ENCODE measurements at regions not wholly inside any gene's neighbourhood (a gene's known extent, or its start where the extent isn't known, plus 50 kb on each side); places are given as distances from the start of the nearest gene placed in this dataset.

DNA sequence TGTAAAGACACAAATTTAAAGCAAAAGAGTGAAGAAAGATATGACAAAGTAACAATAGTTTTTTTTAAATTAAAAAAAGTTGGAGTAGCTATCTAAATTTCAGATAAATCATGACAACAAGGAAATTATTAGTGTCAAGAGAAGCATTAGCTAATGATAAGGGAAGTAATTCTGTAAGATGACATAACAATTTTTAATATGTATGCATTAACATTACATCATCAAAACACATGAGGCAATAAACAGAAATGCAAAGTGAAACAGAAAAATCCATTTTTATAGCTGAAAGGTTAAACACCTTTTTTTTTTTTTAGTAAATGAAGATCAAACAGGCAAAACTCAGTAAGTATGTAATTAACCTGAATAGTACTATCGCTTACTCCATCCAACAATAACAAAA, 804.9 kb upstream of the PRR20A start:
- TF ChIP-seq EZH2 (IDR thresholded peaks at IDR 0.05; ENCODE audit: low read length, missing control alignments), result no peak
- TF ChIP-seq, protein P1, sequence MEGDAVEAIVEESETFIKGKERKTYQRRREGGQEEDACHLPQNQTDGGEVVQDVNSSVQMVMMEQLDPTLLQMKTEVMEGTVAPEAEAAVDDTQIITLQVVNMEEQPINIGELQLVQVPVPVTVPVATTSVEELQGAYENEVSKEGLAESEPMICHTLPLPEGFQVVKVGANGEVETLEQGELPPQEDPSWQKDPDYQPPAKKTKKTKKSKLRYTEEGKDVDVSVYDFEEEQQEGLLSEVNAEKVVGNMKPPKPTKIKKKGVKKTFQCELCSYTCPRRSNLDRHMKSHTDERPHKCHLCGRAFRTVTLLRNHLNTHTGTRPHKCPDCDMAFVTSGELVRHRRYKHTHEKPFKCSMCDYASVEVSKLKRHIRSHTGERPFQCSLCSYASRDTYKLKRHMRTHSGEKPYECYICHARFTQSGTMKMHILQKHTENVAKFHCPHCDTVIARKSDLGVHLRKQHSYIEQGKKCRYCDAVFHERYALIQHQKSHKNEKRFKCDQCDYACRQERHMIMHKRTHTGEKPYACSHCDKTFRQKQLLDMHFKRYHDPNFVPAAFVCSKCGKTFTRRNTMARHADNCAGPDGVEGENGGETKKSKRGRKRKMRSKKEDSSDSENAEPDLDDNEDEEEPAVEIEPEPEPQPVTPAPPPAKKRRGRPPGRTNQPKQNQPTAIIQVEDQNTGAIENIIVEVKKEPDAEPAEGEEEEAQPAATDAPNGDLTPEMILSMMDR (conservative IDR thresholded peaks at IDR 0.05 in 1 of 2, IDR thresholded peaks at IDR 0.05 in 1 of 2; ENCODE audit: low read depth in 1 of 2, low read length in 2 of 2), result no peak
- DNase-seq (ENCODE audit: low read depth in 2 of 2), result no peak
- no peak overlapping the region for H3K27ac ChIP-seq (ENCODE audit: insufficient read depth, low read length)
- H3K36me3 ChIP-seq (ENCODE audit: control insufficient read depth, insufficient read depth, low read length), result no peaks in the 10 kb centered on the region
- H3K27me3 ChIP-seq (ENCODE audit: control insufficient read depth, insufficient read depth, low read length), result no peaks in the 10 kb centered on the region
- no peaks in the 10 kb centered on the region for H4K20me1 ChIP-seq (ENCODE audit: control insufficient read depth, extremely low read depth, insufficient read depth, low read length)
- H3K4me2 ChIP-seq (ENCODE audit: extremely low read depth, insufficient read depth, low read length), result no peak overlapping the region
- H3K4me1 ChIP-seq (ENCODE audit: control insufficient read depth, extremely low read depth, insufficient read depth, low read length), result no peaks in the 10 kb centered on the region
- no peak overlapping the region for H3K9ac ChIP-seq (ENCODE audit: insufficient read depth, low read length)
- H3K9me3 ChIP-seq (ENCODE audit: control insufficient read depth, insufficient read depth, low read depth, low read length), result no peaks in the 10 kb centered on the region
- H3K79me2 ChIP-seq (ENCODE audit: control insufficient read depth, insufficient read depth, low read length), result no peaks in the 10 kb centered on the region
- H3K4me3 ChIP-seq (replicated peaks in 1 of 4; ENCODE audit: control extremely low read depth in 1 of 4, insufficient read depth in 1 of 4, low read depth in 3 of 4, low read length in 4 of 4), result no peak overlapping the region
- no peak overlapping the region for H2AFZ ChIP-seq (ENCODE audit: low read length)

DNA sequence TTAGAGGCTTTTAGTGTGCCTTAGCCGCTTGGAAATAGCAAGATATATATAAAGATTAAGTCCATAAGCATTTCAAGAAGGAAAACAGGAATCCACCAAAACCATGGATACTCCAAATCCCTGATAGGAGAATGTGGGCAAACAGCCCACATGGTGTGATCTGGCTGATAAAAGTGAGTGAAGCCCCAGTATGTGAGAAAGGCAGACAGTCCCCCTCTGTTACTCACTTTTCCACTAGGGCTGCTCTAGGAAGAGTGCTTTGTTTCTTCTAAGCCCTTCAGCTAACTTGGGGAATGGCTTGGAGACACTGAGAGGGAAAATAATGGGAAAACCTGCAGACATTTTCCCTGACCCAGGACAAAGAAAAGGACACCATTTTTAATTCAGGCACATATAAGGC, 802.3 kb upstream of the PRR20A start:
- H3K27me3 ChIP-seq (ENCODE audit: control insufficient read depth, insufficient read depth, low read length), result no peaks in the 10 kb centered on the region
- no peak overlapping the region for H2AFZ ChIP-seq (ENCODE audit: low read length)
- DNase-seq (ENCODE audit: low read depth in 2 of 2), result no peak
- no peaks in the 10 kb centered on the region for H3K4me1 ChIP-seq (ENCODE audit: control insufficient read depth, extremely low read depth, insufficient read depth, low read length)
- H3K9ac ChIP-seq (ENCODE audit: insufficient read depth, low read length), result no peak overlapping the region
- no peak overlapping the region for H3K4me2 ChIP-seq (ENCODE audit: extremely low read depth, insufficient read depth, low read length)
- no peaks in the 10 kb centered on the region for H3K9me3 ChIP-seq (ENCODE audit: control insufficient read depth, insufficient read depth, low read depth, low read length)
- no peak overlapping the region for H3K27ac ChIP-seq (ENCODE audit: insufficient read depth, low read length)
- H4K20me1 ChIP-seq (ENCODE audit: control insufficient read depth, extremely low read depth, insufficient read depth, low read length), result no peaks in the 10 kb centered on the region
- TF ChIP-seq, protein P1 (conservative IDR thresholded peaks at IDR 0.05 in 1 of 2, IDR thresholded peaks at IDR 0.05 in 1 of 2; ENCODE audit: low read depth in 1 of 2, low read length in 2 of 2), result no peak
- no peak for TF ChIP-seq EZH2 (IDR thresholded peaks at IDR 0.05; ENCODE audit: low read length, missing control alignments)
- H3K36me3 ChIP-seq (ENCODE audit: control insufficient read depth, insufficient read depth, low read length), result no peaks in the 10 kb centered on the region
- no peaks in the 10 kb centered on the region for H3K79me2 ChIP-seq (ENCODE audit: control insufficient read depth, insufficient read depth, low read length)
- no peak overlapping the region for H3K4me3 ChIP-seq (replicated peaks in 1 of 4; ENCODE audit: control extremely low read depth in 1 of 4, insufficient read depth in 1 of 4, low read depth in 3 of 4, low read length in 4 of 4)

DNA sequence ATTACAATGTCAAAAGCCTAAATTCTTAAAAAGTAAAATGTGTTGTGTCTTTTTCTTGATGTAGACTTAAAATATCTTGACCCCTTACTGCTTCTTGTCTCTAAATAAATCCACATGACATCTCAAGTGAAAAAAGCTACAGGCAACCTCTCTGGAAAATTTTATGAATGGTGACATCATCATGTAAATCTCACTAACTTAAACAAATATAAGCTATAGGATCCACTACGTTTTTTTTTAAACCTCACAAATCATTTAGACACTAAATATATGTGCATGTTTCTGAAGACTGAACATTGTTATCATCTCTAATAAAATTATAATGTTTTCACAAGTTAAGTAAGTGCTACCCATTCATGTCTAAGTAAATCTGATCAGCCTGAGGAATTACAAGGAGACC, 793.7 kb upstream of the PRR20A start:
- no peaks in the 10 kb centered on the region for H3K27me3 ChIP-seq (ENCODE audit: control insufficient read depth, insufficient read depth, low read length)
- no peak overlapping the region for H3K4me2 ChIP-seq (ENCODE audit: extremely low read depth, insufficient read depth, low read length)
- H2AFZ ChIP-seq (ENCODE audit: low read length), result no peak overlapping the region
- no peaks in the 10 kb centered on the region for H3K79me2 ChIP-seq (ENCODE audit: control insufficient read depth, insufficient read depth, low read length)
- no peaks in the 10 kb centered on the region for H3K9me3 ChIP-seq (ENCODE audit: control insufficient read depth, insufficient read depth, low read depth, low read length)
- H3K9ac ChIP-seq (ENCODE audit: insufficient read depth, low read length), result no peak overlapping the region
- no peaks in the 10 kb centered on the region for H4K20me1 ChIP-seq (ENCODE audit: control insufficient read depth, extremely low read depth, insufficient read depth, low read length)
- H3K36me3 ChIP-seq (ENCODE audit: control insufficient read depth, insufficient read depth, low read length), result no peaks in the 10 kb centered on the region
- H3K4me3 ChIP-seq (replicated peaks in 1 of 4; ENCODE audit: control extremely low read depth in 1 of 4, insufficient read depth in 1 of 4, low read depth in 3 of 4, low read length in 4 of 4), result no peak overlapping the region
- no peak for DNase-seq (ENCODE audit: low read depth in 2 of 2)
- no peak for TF ChIP-seq EZH2 (IDR thresholded peaks at IDR 0.05; ENCODE audit: low read length, missing control alignments)
- TF ChIP-seq, protein P1 (conservative IDR thresholded peaks at IDR 0.05 in 1 of 2, IDR thresholded peaks at IDR 0.05 in 1 of 2; ENCODE audit: low read depth in 1 of 2, low read length in 2 of 2), result no peak
- H3K27ac ChIP-seq (ENCODE audit: insufficient read depth, low read length), result no peak overlapping the region
- no peaks in the 10 kb centered on the region for H3K4me1 ChIP-seq (ENCODE audit: control insufficient read depth, extremely low read depth, insufficient read depth, low read length)
